ENCODE measurements at regions not wholly inside any gene's neighbourhood (a gene's known extent, or its start where the extent isn't known, plus 50 kb on each side); places are given as distances from the start of the nearest gene placed in this dataset.

- peaks cover 0 to 42% (median 8%) of the 10 kb centered on the region in 4 donors for H3K4me1 ChIP-seq
- H3K27me3 ChIP-seq = no peaks in the 10 kb centered on the region
- TF ChIP-seq EP300 (IDR thresholded peaks at IDR 0.05) = no peak
- no peak for TF ChIP-seq CTCF (IDR thresholded peaks at IDR 0.05)
- no peak for TF ChIP-seq POLR2A (IDR thresholded peaks at IDR 0.05)
- no peak overlapping the region for H3K4me3 ChIP-seq
- no peak for DNase-seq (ENCODE audit: low spot score in 2 of 2)
- no peaks in the 10 kb centered on the region for H3K36me3 ChIP-seq
- peaks cover 0 to under 1% (median 0%) of the 10 kb centered on the region in 4 donors for H3K9me3 ChIP-seq
- H3K27ac ChIP-seq = peak overlapping the region in 2 of 4 donors; percentile 52 to 79
- 53 to 60% methylated on average over 2 of the region's 2 CpGs for WGBS, 2 donors
Measured at GRCh38 chr2:204451766-204452165, 93.5 kb upstream of the PARD3B start.

- TF ChIP-seq POLR2A (IDR thresholded peaks at IDR 0.05) (no peak), CTCF (IDR thresholded peaks at IDR 0.05) (no peak), EP300 (IDR thresholded peaks at IDR 0.05) (peak in 1 of 2 donors; percentile 30)
- no peaks in the 10 kb centered on the region for H3K27me3 ChIP-seq
- H3K4me3 ChIP-seq = no peak overlapping the region
- 18 to 34% methylated on average over 7 of the region's 7 CpGs for WGBS, 2 donors
- H3K9me3 ChIP-seq = no peaks in the 10 kb centered on the region
- peaks cover 0 to 42% (median 8%) of the 10 kb centered on the region in 4 donors for H3K4me1 ChIP-seq
- DNase-seq (ENCODE audit: low spot score in 2 of 2) = peak in 1 of 2 donors; percentile 18
- H3K27ac ChIP-seq = peak overlapping the region in 2 of 4 donors; percentile 52 to 79
- H3K36me3 ChIP-seq = no peaks in the 10 kb centered on the region
Measured at GRCh38 chr2:204452464-204453023, 92.7 kb upstream of the PARD3B start.

- Histone ChIP-seq H3K4me3 (no peak overlapping the region), H3K27me3 (no peaks in the 10 kb centered on the region), H3K36me3 (no peaks in the 10 kb centered on the region), H3K4me1 (peaks cover 0 to 42% (median 8%) of the 10 kb centered on the region in 4 donors), H3K27ac (peak overlapping the region in 2 of 4 donors; percentile 1 to 53), H3K9me3 (no peaks in the 10 kb centered on the region)
- peak in 1 of 2 donors; percentile 48 for TF ChIP-seq EP300 (IDR thresholded peaks at IDR 0.05)
- no peak for TF ChIP-seq POLR2A (IDR thresholded peaks at IDR 0.05)
- no peak for TF ChIP-seq CTCF (IDR thresholded peaks at IDR 0.05)
- WGBS, 2 donors = 5 to 12% methylated on average over 7 of the region's 7 CpGs
- no peak for DNase-seq (ENCODE audit: low spot score in 2 of 2)
Measured at GRCh38 chr2:204453730-204454167, 91.5 kb upstream of the PARD3B start.

GRCh38 chr2:204454672-204455380 lies 90.4 kb upstream of the PARD3B start:
- Histone ChIP-seq H3K27me3 (no peaks in the 10 kb centered on the region), H3K9me3 (no peaks in the 10 kb centered on the region), H3K36me3 (no peaks in the 10 kb centered on the region), H3K27ac (no peak overlapping the region), H3K4me3 (no peak overlapping the region), H3K4me1 (peaks cover 0 to 38% (median 8%) of the 10 kb centered on the region in 4 donors)
- no peak for DNase-seq (ENCODE audit: low spot score in 2 of 2)
- WGBS, 2 donors = 94% methylated on average over 6 of the region's 6 CpGs
- no peak for TF ChIP-seq EP300 (IDR thresholded peaks at IDR 0.05)
- no peak for TF ChIP-seq CTCF (IDR thresholded peaks at IDR 0.05)
- no peak for TF ChIP-seq POLR2A (IDR thresholded peaks at IDR 0.05)

- Histone ChIP-seq H3K9me3 (no peaks in the 10 kb centered on the region), H3K4me1 (peaks cover 0 to 16% (median 0%) of the 10 kb centered on the region in 4 donors), H3K27me3 (no peaks in the 10 kb centered on the region), H3K27ac (peak overlapping the region in 1 of 4 donors; percentile 44), H3K36me3 (no peaks in the 10 kb centered on the region), H3K4me3 (no peak overlapping the region)
- 48 to 51% methylated on average over 4 of the region's 4 CpGs for WGBS, 2 donors
- TF ChIP-seq EP300 (IDR thresholded peaks at IDR 0.05) = peak in 1 of 2 donors; percentile 11
- TF ChIP-seq POLR2A (IDR thresholded peaks at IDR 0.05) = no peak
- TF ChIP-seq CTCF (IDR thresholded peaks at IDR 0.05) = no peak
- no peak for DNase-seq (ENCODE audit: low spot score in 2 of 2)
Measured at GRCh38 chr2:204468746-204469429, 76.4 kb upstream of the PARD3B start.
